KMS-11 (cell line): ENCODE measurements at regions not wholly inside any gene's neighbourhood (a gene's known extent, or its start where the extent isn't known, plus 50 kb on each side); places are given as distances from the start of the nearest gene placed in this dataset.

Experiments used
- H2AFZ ChIP-seq: fragments of 200-600 bp; sonication (generic); 2 replicates; pipeline ENCODE4 v1.6.1; 2016; ENCODE audit warnings: antibody characterized with exemption, mixed run types, low read depth
- H3K27ac ChIP-seq: fragments of 200-600 bp; sonication (generic); 2 replicates; pipeline ENCODE4 v1.6.1; 2016; ENCODE audit warnings: mild to moderate bottlenecking, mixed run types
- H3K27me3 ChIP-seq: fragments of 200-600 bp; sonication (generic); 2 replicates; pipeline ENCODE4 v1.6.1; 2017; ENCODE audit warnings: mild to moderate bottlenecking, low read depth, mixed run types, moderate library complexity; ENCODE audit not compliant: insufficient read depth
- H3K36me3 ChIP-seq: fragments of 200-600 bp; sonication (generic); 2 replicates; pipeline ENCODE4 v1.6.1; 2017; ENCODE audit warnings: mild to moderate bottlenecking, mixed run types; ENCODE audit not compliant: insufficient read depth
- H3K4me1 ChIP-seq: fragments of 200-600 bp; sonication (generic); 2 replicates; pipeline ENCODE4 v1.6.1; 2016; ENCODE audit warnings: mild to moderate bottlenecking, low read depth, mixed run types; ENCODE audit not compliant: poor library complexity, severe bottlenecking
- H3K4me2 ChIP-seq: fragments of 200-600 bp; sonication (generic); 2 replicates; pipeline ENCODE4 v1.7.0; 2016; ENCODE audit warnings: mild to moderate bottlenecking, mixed run types
- H3K4me3 ChIP-seq: fragments of 200-600 bp; sonication (generic); IDR thresholded peaks from 2 replicates; pipeline ENCODE4 v1.6.1; 2017; ENCODE audit warnings: low read depth, low read length, mixed read lengths; ENCODE audit not compliant: insufficient read depth
- H3K79me2 ChIP-seq: fragments of 200-600 bp; sonication (generic); 2 replicates; pipeline ENCODE4 v1.6.1; 2016; ENCODE audit warnings: low read depth, mixed run types; ENCODE audit not compliant: insufficient read depth
- H3K9ac ChIP-seq: fragments of 200-600 bp; sonication (generic); 2 replicates; pipeline ENCODE4 v1.6.1; 2016; ENCODE audit warnings: mild to moderate bottlenecking, mixed run types
- H4K20me1 ChIP-seq: fragments of 200-600 bp; sonication (generic); 2 replicates; pipeline ENCODE4 v1.6.1; 2016; ENCODE audit warnings: mild to moderate bottlenecking, mixed run types; ENCODE audit not compliant: insufficient read depth
- TF ChIP-seq, protein P1 (sequence below): fragments of 200-600 bp; sonication (generic); conservative IDR thresholded peaks from 2 replicates; pipeline ENCODE4 v1.6.1; 2017; ENCODE audit warnings: low read depth, mild to moderate bottlenecking, antibody characterized with exemption, low read length, moderate library complexity, mixed read lengths

DNA sequence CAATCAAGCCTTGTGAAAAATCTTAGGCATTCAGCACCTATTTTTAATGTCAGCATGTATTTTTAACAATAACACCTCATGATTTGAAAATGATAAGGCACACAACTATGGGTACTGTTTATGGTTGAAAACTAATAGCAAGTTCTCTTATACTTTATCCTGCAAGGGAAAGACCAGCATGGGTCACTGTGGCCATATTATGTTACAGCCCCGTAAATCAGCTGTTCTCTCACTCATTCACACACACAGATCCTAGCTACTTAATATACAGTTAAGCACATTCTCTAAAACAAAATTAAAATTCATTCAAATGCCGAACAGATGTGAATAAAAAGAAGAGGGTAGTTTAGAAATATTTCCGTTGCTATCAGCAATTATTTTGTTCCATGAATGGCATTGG lies 224.4 kb downstream of the OGFRL1 start:
- Histone ChIP-seq H4K20me1 (no peaks in the 10 kb centered on the region), H3K36me3 (no peaks in the 10 kb centered on the region), H3K4me2 (no peak overlapping the region), H3K4me1 (peaks cover 23% of the 10 kb centered on the region), H3K79me2 (no peaks in the 10 kb centered on the region), H3K27ac (no peak overlapping the region), H2AFZ (no peak overlapping the region), H3K9ac (no peak overlapping the region), H3K4me3 (no peak overlapping the region), H3K27me3 (no peaks in the 10 kb centered on the region)
- TF ChIP-seq, protein P1, sequence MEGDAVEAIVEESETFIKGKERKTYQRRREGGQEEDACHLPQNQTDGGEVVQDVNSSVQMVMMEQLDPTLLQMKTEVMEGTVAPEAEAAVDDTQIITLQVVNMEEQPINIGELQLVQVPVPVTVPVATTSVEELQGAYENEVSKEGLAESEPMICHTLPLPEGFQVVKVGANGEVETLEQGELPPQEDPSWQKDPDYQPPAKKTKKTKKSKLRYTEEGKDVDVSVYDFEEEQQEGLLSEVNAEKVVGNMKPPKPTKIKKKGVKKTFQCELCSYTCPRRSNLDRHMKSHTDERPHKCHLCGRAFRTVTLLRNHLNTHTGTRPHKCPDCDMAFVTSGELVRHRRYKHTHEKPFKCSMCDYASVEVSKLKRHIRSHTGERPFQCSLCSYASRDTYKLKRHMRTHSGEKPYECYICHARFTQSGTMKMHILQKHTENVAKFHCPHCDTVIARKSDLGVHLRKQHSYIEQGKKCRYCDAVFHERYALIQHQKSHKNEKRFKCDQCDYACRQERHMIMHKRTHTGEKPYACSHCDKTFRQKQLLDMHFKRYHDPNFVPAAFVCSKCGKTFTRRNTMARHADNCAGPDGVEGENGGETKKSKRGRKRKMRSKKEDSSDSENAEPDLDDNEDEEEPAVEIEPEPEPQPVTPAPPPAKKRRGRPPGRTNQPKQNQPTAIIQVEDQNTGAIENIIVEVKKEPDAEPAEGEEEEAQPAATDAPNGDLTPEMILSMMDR = no peak

DNA sequence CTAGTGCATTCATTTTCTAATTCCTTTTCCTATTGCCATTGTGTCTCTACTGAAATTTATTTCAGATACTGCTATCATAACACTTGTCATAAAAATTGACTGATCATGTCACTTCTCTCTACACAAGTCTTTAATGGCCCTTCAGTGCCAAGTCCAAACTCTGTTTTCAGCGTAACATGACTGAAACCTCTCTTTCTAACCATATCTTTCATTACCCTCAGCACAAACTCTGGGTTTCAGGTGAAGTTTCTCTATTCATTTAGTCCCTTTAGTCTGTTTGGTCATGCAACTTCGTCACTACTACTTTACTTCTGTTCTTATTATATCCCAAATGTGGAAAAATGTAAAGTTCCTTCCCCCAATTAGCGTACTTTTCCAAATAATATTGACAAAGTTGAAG lies 234.9 kb downstream of the OGFRL1 start:
- no peak overlapping the region for H3K4me3 ChIP-seq
- H3K4me1 ChIP-seq = peaks cover 52% of the 10 kb centered on the region
- peak overlapping the region; percentile 21; the same call in 1 of the 2 replicates for H3K9ac ChIP-seq
- TF ChIP-seq, protein P1 = no peak
- H3K79me2 ChIP-seq = no peaks in the 10 kb centered on the region
- no peaks in the 10 kb centered on the region for H3K36me3 ChIP-seq
- H3K4me2 ChIP-seq = peak overlapping the region; percentile 79
- peak overlapping the region; percentile 34; the same call in 1 of the 2 replicates for H2AFZ ChIP-seq
- H3K27ac ChIP-seq = peak overlapping the region; percentile 70
- H4K20me1 ChIP-seq = no peaks in the 10 kb centered on the region
- no peaks in the 10 kb centered on the region for H3K27me3 ChIP-seq

DNA sequence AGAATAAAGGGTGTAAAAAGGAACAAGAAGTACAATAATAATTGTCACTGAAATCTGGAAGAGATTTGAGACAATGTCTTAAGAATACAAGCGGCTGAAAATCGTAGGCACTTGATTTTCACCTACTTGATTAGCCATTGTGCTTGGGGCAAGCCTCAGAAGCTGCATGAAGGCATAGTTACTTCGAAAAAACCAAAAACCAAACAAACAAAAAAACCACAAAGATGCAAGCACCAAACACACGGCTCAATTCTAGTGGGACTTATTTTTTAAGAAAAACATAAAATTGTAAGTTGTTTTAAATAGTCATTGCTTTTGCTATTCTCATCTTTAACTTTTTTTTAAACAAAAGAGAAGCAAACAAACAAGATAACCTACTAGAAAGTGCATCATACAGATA lies 235.6 kb downstream of the OGFRL1 start:
- Histone ChIP-seq H3K4me2 (peak overlapping the region; percentile 79), H3K9ac (peak overlapping the region; percentile 21; the same call in 1 of the 2 replicates), H4K20me1 (no peaks in the 10 kb centered on the region), H3K27ac (peak overlapping the region; percentile 70), H3K27me3 (no peaks in the 10 kb centered on the region), H3K36me3 (no peaks in the 10 kb centered on the region), H3K4me3 (no peak overlapping the region), H2AFZ (peak overlapping the region; percentile 34; the same call in 1 of the 2 replicates), H3K4me1 (peaks cover 52% of the 10 kb centered on the region), H3K79me2 (no peaks in the 10 kb centered on the region)
- TF ChIP-seq, protein P1 = no peak

DNA sequence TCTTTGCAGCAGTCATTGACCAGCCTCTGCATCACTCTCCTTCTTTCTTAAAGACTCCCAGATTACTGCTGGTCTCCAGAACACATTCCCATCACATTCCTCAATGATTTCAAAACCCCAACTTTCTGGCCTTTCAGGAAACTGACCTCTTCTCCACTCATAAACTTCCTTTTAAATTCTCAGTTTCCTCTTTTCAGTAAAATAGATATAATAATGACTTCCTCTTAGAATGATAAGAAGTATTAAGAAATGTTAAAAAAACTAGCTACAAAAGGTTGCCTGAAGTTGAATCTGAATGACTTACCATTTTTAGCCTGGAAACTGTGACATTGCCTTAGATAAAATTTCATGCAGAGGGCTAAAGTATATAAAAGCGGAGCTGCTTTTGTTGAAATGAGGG lies 239.3 kb downstream of the OGFRL1 start:
- TF ChIP-seq, protein P1 = no peak
- no peak overlapping the region for H3K9ac ChIP-seq
- H3K4me2 ChIP-seq = no peak overlapping the region
- H4K20me1 ChIP-seq = no peaks in the 10 kb centered on the region
- no peaks in the 10 kb centered on the region for H3K27me3 ChIP-seq
- peaks cover 37% of the 10 kb centered on the region for H3K4me1 ChIP-seq
- no peak overlapping the region for H2AFZ ChIP-seq
- no peaks in the 10 kb centered on the region for H3K36me3 ChIP-seq
- H3K4me3 ChIP-seq = no peak overlapping the region
- no peaks in the 10 kb centered on the region for H3K79me2 ChIP-seq
- no peak overlapping the region for H3K27ac ChIP-seq
